ENCODE measurements at regions not wholly inside any gene's neighbourhood (a gene's known extent, or its start where the extent isn't known, plus 50 kb on each side); places are given as distances from the start of the nearest gene placed in this dataset.

GRCh38 chr13:84972907-84973306, 826.3 kb downstream of the SLITRK6 start:
- no peak for TF ChIP-seq EZH2 (IDR thresholded peaks at IDR 0.05; ENCODE audit: insufficient read depth, low read length)
- TF ChIP-seq CTCF (IDR thresholded peaks at IDR 0.05; ENCODE audit: insufficient read depth, low read depth, low read length), result no peak

Data from astrocyte (in vitro differentiated cells and primary cell).